ENCODE measurements at regions not wholly inside any gene's neighbourhood (a gene's known extent, or its start where the extent isn't known, plus 50 kb on each side); places are given as distances from the start of the nearest gene placed in this dataset.

DNA sequence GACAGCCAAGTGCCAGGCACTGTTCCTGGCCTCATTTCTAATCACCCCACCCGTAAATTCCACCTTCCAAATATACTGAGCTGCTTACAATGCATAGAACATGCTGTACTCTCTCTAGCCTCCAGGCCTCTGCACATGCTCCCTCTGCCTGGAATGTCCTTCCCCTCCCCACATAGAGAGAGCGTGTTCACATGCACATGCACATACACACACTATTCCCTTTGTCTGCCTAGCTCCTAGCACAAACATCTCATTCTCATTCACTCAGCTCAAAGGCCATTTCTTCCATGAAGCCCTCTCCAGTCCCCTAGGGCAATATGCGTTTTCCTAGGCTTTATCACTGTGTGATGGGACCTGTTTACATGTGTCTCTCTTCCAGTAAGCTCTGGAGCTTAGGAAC lies 144.6 kb downstream of the WT1 start:
- TF ChIP-seq, protein P1, sequence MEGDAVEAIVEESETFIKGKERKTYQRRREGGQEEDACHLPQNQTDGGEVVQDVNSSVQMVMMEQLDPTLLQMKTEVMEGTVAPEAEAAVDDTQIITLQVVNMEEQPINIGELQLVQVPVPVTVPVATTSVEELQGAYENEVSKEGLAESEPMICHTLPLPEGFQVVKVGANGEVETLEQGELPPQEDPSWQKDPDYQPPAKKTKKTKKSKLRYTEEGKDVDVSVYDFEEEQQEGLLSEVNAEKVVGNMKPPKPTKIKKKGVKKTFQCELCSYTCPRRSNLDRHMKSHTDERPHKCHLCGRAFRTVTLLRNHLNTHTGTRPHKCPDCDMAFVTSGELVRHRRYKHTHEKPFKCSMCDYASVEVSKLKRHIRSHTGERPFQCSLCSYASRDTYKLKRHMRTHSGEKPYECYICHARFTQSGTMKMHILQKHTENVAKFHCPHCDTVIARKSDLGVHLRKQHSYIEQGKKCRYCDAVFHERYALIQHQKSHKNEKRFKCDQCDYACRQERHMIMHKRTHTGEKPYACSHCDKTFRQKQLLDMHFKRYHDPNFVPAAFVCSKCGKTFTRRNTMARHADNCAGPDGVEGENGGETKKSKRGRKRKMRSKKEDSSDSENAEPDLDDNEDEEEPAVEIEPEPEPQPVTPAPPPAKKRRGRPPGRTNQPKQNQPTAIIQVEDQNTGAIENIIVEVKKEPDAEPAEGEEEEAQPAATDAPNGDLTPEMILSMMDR (IDR thresholded peaks at IDR 0.05) = no peak
- TF ChIP-seq POLR2A (IDR thresholded peaks at IDR 0.05) (no peak), EP300 (IDR thresholded peaks at IDR 0.05) (no peak)
